LNCAP (cell line): ENCODE measurements at regions not wholly inside any gene's neighbourhood (a gene's known extent, or its start where the extent isn't known, plus 50 kb on each side); places are given as distances from the start of the nearest gene placed in this dataset.

Source experiments
- TF ChIP-seq, protein P1 (sequence below): fragments of 450-650 bp; IDR thresholded peaks from 2 replicates; pipeline ENCODE4 v1.5.1; 2017; ENCODE audit warnings: mild to moderate bottlenecking

DNA sequence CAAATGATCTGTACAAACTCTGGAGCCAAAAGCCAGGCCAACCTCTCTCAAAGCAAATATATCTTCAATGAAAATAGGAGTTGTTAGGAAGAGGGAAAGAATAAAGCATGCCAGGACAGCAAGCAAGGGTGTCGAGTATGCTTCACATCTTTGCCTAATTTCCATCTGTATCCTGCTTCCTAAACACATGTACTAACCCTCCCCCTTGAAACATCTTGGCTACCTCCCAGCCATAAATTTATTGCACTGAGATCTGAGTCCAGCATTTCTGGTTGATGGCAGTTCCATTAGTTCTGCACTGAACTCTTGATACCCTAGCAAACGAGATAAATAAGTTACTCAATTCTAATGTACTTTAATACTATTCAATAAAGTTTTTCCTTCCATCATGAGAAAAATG, 430.5 kb upstream of the TRAM1L1 start:
- TF ChIP-seq, protein P1, sequence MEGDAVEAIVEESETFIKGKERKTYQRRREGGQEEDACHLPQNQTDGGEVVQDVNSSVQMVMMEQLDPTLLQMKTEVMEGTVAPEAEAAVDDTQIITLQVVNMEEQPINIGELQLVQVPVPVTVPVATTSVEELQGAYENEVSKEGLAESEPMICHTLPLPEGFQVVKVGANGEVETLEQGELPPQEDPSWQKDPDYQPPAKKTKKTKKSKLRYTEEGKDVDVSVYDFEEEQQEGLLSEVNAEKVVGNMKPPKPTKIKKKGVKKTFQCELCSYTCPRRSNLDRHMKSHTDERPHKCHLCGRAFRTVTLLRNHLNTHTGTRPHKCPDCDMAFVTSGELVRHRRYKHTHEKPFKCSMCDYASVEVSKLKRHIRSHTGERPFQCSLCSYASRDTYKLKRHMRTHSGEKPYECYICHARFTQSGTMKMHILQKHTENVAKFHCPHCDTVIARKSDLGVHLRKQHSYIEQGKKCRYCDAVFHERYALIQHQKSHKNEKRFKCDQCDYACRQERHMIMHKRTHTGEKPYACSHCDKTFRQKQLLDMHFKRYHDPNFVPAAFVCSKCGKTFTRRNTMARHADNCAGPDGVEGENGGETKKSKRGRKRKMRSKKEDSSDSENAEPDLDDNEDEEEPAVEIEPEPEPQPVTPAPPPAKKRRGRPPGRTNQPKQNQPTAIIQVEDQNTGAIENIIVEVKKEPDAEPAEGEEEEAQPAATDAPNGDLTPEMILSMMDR, result no peak

DNA sequence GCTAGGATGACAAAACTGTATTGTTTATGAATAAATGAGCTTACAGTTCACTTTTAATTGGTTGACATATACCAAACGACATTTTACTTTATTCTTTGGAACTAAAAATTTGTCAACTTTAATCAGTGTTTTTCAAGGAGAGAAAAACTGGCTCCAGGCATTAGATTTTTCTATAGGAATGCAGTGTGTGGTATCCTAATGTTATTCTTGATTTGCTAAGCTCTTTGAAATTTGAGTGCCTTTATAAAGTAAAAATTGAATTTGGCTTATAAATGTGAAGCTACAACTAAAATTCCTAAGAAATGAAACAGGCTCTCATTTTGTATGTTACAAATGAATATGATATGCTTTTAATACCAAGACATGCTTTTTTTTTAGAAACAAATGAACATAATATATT, 442.2 kb upstream of the TRAM1L1 start:
- TF ChIP-seq, protein P1, result no peak

GRCh38 chr4:117529401-117529800, 444.0 kb upstream of the TRAM1L1 start:
- TF ChIP-seq, protein P1, result no peak

DNA sequence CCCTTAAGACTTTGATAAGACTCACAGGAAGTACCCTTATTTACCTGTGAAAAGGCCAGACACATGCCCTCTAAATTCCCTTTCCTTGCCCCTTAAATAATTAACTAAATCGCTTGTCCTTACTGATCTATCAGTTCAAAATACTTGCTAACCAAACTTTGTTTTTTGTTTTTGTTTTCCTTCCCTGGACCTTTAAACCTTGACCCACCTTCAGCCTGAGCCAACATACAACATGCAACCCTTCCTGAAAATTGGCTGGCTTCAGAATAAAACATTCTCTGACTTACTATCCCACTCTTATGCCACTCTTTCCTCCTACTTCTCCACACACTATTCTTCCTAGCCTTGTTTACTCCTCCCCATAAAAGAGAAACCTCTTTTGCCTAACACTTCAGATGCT, 448.1 kb upstream of the TRAM1L1 start:
- TF ChIP-seq, protein P1, result no peak

DNA sequence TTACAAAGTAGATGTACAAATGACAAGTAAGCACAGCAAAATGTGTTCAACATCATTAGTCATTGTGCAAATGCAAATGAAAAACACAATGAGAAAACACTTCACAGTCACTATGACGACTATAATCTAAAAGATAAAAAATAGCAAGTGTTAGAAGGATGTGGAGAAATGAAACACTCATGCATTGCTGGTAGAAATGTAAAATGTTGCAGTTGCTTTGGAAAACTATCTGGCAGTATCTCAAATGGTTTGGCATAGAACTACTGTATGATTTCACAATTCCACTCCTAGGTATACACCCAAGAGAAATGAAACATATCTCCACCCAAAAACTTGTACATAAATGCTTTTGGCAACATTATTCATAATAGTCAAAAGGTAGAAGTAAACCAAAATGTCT, 459.7 kb upstream of the TRAM1L1 start:
- TF ChIP-seq, protein P1, result no peak

DNA sequence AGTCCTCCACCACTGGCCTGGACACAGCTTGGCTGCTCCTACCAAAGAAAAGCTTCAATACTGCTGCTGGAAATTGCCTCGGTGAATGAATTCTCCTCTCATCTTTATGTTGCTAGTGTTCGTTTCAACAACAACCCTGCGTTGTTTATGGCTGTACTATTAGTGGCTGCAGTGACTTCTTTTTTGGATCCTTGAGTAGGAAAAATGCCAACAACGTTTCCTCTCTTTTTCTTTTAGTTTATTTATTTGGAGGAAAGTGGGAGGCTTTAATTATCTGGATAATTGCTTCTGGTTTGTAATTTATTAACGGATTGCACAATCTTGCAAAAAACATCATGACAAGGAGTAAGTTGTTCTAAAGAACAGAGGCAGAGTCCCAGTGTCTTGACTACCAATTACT, 464.1 kb upstream of the TRAM1L1 start:
- TF ChIP-seq, protein P1, result no peak

- TF ChIP-seq, protein P1, result no peak
Measured at GRCh38 chr4:117550085-117550484, 464.7 kb upstream of the TRAM1L1 start.

GRCh38 chr4:117560329-117560728, 474.0 kb upstream of the NDST3 start:
- TF ChIP-seq, protein P1, result no peak
